Thoracic aorta (tissue), 2 donors: ENCODE measurements at regions not wholly inside any gene's neighbourhood (a gene's known extent, or its start where the extent isn't known, plus 50 kb on each side); places are given as distances from the start of the nearest gene placed in this dataset.

Experiments
- ATAC-seq: fragments of 150-250 bp; one replicate; pipeline ENCODE4 v1.8.0; 2017; ENCODE audit warnings: low read depth; ENCODE audit not compliant: insufficient number of reproducible peaks, low FRiP score
- DNase-seq: peaks from one replicate; pipeline ENCODE4 v3.0.0-alpha.2; 2020; ENCODE audit warnings: low spot score
- H3K27ac ChIP-seq, 2 donors: fragments of 200-600 bp; sonication (generic); 1 replicate in 1 of 2; 2 replicates in 1 of 2; pipeline ENCODE4 v1.5.1; 2016; ENCODE audit warnings: mild to moderate bottlenecking in 2 of 2, moderate library complexity in 2 of 2
- H3K27me3 ChIP-seq: fragments of 200-600 bp; sonication (generic); replicated peaks from 2 replicates; pipeline ENCODE4 v1.6.0; 2016; ENCODE audit warnings: mild to moderate bottlenecking; ENCODE audit not compliant: insufficient read depth
- H3K36me3 ChIP-seq: fragments of 200-600 bp; sonication (generic); one replicate; pipeline ENCODE4 v1.5.1; 2016
- H3K4me1 ChIP-seq, 2 donors: fragments of 200-600 bp; sonication (generic); 1 replicate in 1 of 2; 2 replicates in 1 of 2; pipeline versions ENCODE4 v1.5.1 to v1.6.0; 2016; ENCODE audit warnings: low read depth in 2 of 2, mild to moderate bottlenecking in 1 of 2; ENCODE audit not compliant: control insufficient read depth in 1 of 2
- H3K4me3 ChIP-seq: fragments of 200-600 bp; sonication (generic); 2 replicates; pipeline ENCODE4 v1.5.1; 2016; ENCODE audit warnings: mild to moderate bottlenecking
- H3K9me3 ChIP-seq: fragments of 200-600 bp; sonication (generic); 2 replicates; pipeline ENCODE4 v1.5.1; 2016
- TF ChIP-seq, protein P1 (sequence below): fragments of 200-600 bp; sonication (generic); IDR thresholded peaks from one replicate; pipeline ENCODE4 v1.5.1; 2019; ENCODE audit warnings: antibody characterized with exemption

DNA sequence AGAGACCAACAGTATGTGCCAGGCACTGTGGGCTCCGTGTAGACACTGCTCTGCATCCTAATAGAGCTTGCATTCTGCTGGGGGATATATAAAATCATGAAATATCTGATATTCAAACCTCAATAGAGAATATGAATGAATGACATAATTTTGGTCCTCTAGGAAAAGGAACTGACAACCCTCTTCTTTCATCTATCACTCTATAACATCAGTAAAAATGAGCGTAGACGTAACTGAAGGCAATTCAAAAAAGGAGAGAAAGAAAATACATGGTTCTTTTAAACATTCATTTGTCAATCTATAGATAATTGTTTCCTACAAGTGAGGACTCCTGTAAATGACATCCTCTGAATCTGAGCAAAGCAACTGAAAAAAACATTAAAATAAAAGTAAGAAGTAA is 607.4 kb upstream of the LRRN3 start:
- no peak for ATAC-seq
- DNase-seq: no peak
- H3K36me3 ChIP-seq: no peaks in the 10 kb centered on the region
- TF ChIP-seq, protein P1, sequence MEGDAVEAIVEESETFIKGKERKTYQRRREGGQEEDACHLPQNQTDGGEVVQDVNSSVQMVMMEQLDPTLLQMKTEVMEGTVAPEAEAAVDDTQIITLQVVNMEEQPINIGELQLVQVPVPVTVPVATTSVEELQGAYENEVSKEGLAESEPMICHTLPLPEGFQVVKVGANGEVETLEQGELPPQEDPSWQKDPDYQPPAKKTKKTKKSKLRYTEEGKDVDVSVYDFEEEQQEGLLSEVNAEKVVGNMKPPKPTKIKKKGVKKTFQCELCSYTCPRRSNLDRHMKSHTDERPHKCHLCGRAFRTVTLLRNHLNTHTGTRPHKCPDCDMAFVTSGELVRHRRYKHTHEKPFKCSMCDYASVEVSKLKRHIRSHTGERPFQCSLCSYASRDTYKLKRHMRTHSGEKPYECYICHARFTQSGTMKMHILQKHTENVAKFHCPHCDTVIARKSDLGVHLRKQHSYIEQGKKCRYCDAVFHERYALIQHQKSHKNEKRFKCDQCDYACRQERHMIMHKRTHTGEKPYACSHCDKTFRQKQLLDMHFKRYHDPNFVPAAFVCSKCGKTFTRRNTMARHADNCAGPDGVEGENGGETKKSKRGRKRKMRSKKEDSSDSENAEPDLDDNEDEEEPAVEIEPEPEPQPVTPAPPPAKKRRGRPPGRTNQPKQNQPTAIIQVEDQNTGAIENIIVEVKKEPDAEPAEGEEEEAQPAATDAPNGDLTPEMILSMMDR: no peak
- no peaks in the 10 kb centered on the region for H3K9me3 ChIP-seq
- no peaks in the 10 kb centered on the region for H3K4me1 ChIP-seq
- no peaks in the 10 kb centered on the region for H3K27me3 ChIP-seq
- H3K4me3 ChIP-seq: no peak overlapping the region
- H3K27ac ChIP-seq: no peak overlapping the region

DNA sequence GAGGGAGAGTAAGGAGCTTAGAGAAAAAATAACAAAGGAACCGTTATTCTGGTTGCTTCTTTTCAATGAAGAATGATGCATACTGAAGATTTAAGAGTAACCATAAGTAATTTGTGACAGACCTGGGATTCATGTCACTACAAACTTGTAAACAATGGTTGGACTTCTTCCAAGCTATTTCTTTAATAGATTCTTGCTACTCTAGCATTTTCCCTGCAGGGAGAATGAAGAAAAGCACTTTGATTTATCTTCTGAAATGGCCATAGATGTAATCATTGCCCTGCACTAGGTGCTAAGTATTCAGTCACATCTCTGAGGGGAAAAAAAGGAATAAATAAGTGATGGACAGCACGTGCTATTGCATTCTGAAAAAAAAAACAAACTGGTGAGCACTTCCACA is 606.6 kb upstream of the LRRN3 start:
- DNase-seq (no peak), ATAC-seq (no peak)
- TF ChIP-seq, protein P1: no peak
- Histone ChIP-seq H3K36me3 (no peaks in the 10 kb centered on the region), H3K27me3 (no peaks in the 10 kb centered on the region), H3K9me3 (no peaks in the 10 kb centered on the region), H3K4me1 (no peaks in the 10 kb centered on the region), H3K4me3 (no peak overlapping the region), H3K27ac (no peak overlapping the region)

DNA sequence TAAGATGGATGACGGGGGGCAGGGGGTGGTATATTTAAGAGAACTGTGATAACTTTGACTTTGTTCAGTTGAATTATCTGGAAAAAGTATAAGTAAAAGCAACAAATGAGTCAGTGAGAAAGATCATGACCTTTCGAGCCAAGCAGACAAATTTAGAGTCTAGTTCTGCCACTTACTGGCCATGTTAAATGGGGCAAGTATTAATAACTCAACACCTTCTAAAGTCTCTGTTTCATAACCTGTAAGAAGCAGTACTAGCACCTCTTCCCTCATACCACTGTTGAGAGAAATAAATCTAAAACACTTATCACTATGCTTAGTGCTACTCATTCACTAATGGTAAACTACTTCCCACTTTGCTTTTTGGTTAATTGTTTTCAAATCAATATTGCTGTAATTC is 604.4 kb upstream of the LRRN3 start:
- no peak for DNase-seq

DNA sequence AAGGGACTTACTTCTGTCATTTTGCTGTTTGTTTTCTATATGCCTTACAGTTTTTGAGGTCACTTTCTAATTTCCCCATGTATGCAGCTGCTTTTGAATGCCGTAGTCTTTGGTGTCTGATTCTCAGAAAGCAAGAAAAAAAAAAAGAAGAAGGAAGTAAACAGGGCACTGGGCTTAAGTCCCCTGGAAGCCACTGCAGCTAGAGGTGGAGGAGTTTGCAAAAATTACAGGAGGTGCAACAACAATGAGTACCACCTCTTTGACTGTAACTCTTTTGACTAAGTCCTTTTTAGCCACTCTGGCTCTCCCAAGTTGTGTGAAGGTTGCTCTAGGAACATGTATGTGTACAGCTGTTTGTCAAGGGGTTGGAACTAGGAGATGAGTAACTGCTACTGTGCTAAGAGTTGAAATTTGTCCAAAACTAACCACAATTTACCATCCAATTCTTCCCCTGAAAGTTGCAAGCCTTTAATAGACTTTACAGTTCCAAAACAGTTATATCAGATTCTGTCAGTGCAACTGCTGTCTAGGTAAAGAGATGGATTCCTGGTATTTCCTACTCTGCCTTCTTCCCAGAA is 588.0 kb upstream of the LRRN3 start:
- Histone ChIP-seq H3K4me3 (no peak overlapping the region), H3K27ac (no peak overlapping the region), H3K4me1 (no peaks in the 10 kb centered on the region), H3K36me3 (no peaks in the 10 kb centered on the region), H3K27me3 (no peaks in the 10 kb centered on the region), H3K9me3 (no peaks in the 10 kb centered on the region)
- ATAC-seq: no peak
- TF ChIP-seq, protein P1: no peak
- DNase-seq: no peak

More for the DNA sequence above, 604.4 kb upstream of the LRRN3 start:
- TF ChIP-seq, protein P1: no peak
- no peaks in the 10 kb centered on the region for H3K4me1 ChIP-seq
- H3K9me3 ChIP-seq: no peaks in the 10 kb centered on the region
- no peak overlapping the region for H3K27ac ChIP-seq
- H3K36me3 ChIP-seq: no peaks in the 10 kb centered on the region
- no peak for ATAC-seq
- no peaks in the 10 kb centered on the region for H3K27me3 ChIP-seq
- H3K4me3 ChIP-seq: no peak overlapping the region

DNA sequence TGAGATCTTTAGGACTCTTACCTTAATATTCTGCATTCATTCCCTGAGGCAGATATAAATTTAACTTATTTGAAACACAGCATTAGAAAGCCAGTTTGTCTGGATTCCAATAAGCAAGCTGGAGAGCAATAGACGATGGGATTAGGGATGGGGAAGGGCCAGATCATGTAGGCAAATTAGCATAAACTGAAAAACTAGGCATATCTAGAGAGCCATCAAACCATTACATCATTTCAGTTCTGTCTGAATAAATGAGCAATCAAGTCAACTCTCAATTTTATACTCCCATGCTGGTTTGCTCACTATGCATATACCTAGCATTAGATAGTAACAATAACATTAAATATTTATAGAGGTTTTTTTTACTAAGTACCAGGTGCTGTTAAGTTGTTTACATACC is 583.6 kb upstream of the LRRN3 start:
- H3K36me3 ChIP-seq: no peaks in the 10 kb centered on the region
- no peak overlapping the region for H3K4me3 ChIP-seq
- no peaks in the 10 kb centered on the region for H3K4me1 ChIP-seq
- no peaks in the 10 kb centered on the region for H3K27me3 ChIP-seq
- no peak for DNase-seq
- H3K9me3 ChIP-seq: no peaks in the 10 kb centered on the region
- TF ChIP-seq, protein P1: no peak
- ATAC-seq: no peak
- H3K27ac ChIP-seq: no peak overlapping the region
